SJCRH30 (cell line): ENCODE measurements at regions not wholly inside any gene's neighbourhood (a gene's known extent, or its start where the extent isn't known, plus 50 kb on each side); places are given as distances from the start of the nearest gene placed in this dataset.

ENCODE experiments used
- DNase-seq, 2 experiments: peaks; one replicate each; pipeline ENCODE4 v3.0.0-alpha.2; 2015 to 2020
- H3K27ac ChIP-seq: fragments of 250-450 bp; sonication (Bioruptor Pico); 2 replicates; pipeline ENCODE4 v1.5.1; 2020; ENCODE audit warnings: mild to moderate bottlenecking, moderate library complexity
- H3K27me3 ChIP-seq: fragments of 250-450 bp; sonication (Bioruptor Pico); 2 replicates; pipeline ENCODE4 v1.5.1; 2020; ENCODE audit warnings: mild to moderate bottlenecking, moderate library complexity
- H3K36me3 ChIP-seq: fragments of 250-450 bp; sonication (Bioruptor Pico); 2 replicates; pipeline ENCODE4 v1.5.1; 2020; ENCODE audit warnings: mild to moderate bottlenecking, moderate library complexity
- H3K4me1 ChIP-seq: fragments of 250-450 bp; sonication (Bioruptor Pico); 2 replicates; pipeline ENCODE4 v1.5.1; 2020; ENCODE audit warnings: mild to moderate bottlenecking, moderate library complexity
- H3K4me3 ChIP-seq: fragments of 250-450 bp; sonication (Bioruptor Pico); 2 replicates; pipeline ENCODE4 v1.5.1; 2020; ENCODE audit warnings: mild to moderate bottlenecking, moderate library complexity
- H3K9me3 ChIP-seq: fragments of 250-450 bp; sonication (Bioruptor Pico); replicated peaks from 2 replicates; pipeline ENCODE4 v1.5.1; 2020; ENCODE audit warnings: mild to moderate bottlenecking, moderate library complexity

DNA sequence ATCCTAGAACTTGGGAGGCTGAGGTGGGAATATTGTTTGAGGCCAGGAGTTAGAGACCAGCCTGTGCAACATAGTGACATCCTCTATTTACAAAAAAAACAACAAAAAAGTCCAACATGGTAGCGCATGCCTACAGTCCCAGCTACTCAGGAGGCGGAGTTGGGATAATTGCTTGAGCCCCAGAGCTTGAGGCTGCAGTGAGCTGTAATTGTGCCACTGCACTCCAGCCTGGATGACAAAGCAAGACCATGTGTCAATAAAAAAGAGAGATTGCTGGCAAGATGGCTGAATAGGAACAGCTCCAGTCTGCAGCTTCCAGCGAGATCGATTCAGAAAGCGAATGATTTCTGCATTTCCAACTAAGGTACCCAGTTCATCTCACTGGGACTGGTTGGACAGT, 54.8 kb upstream of the FBXL17 start:
- no peaks in the 10 kb centered on the region for H3K9me3 ChIP-seq
- H3K36me3 ChIP-seq, result no peaks in the 10 kb centered on the region
- no peak for DNase-seq
- H3K4me1 ChIP-seq, result no peaks in the 10 kb centered on the region
- H3K27me3 ChIP-seq, result no peaks in the 10 kb centered on the region
- H3K27ac ChIP-seq, result no peak overlapping the region
- H3K4me3 ChIP-seq, result no peak overlapping the region

DNA sequence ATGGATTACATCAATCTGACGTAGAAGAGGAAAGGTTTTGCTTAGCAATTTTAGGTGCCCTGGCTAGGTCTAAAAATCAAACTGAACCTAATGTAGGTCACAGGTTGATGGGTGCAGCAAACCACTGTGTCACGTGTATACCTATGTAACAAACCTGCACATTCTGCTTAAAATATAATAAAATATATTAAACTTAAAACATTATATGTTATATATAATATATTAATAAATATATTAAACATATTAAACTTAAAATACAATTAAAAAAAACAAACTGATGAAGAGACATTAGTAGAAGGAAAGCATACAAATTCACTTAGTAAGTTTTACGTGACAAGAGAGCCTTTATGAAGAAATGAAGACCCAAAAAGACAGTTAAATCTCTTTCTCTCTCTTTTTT, 51.7 kb upstream of the FBXL17 start:
- H3K27ac ChIP-seq, result no peak overlapping the region
- DNase-seq, result no peak
- H3K27me3 ChIP-seq, result no peaks in the 10 kb centered on the region

DNA sequence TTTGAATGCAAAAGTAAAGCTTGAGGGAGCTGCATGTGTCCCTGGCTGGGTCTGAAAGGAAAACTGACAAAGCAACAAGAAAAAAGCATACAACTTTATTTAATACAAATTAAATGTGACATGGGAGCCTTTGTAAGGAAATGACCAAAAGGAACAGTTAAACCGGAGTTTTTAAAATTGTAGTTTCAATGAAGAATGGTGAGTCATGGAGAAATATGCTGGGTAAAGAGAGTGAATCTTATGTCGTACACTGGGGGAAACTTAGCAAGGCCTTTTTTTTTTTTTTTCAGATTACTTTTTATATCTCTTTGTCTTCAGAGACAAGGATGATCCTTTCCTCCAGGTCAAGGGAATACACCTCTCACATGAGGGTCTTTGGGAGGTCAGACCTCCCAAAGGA, 50.1 kb upstream of the FBXL17 start:
- DNase-seq, result no peak
- Histone ChIP-seq H3K36me3 (no peaks in the 10 kb centered on the region), H3K9me3 (no peaks in the 10 kb centered on the region; the same call in 1 of the 2 replicates), H3K27ac (no peak overlapping the region), H3K4me3 (no peak overlapping the region), H3K27me3 (no peaks in the 10 kb centered on the region), H3K4me1 (no peaks in the 10 kb centered on the region)

More for the DNA sequence above, 51.7 kb upstream of the FBXL17 start:
- Histone ChIP-seq H3K36me3 (no peaks in the 10 kb centered on the region), H3K4me1 (no peaks in the 10 kb centered on the region), H3K9me3 (no peaks in the 10 kb centered on the region; the same call in 1 of the 2 replicates), H3K4me3 (no peak overlapping the region)
